ENCODE measurements at regions not wholly inside any gene's neighbourhood (a gene's known extent, or its start where the extent isn't known, plus 50 kb on each side); places are given as distances from the start of the nearest gene placed in this dataset.

GRCh38 chr13:103287659-103288058, 221.4 kb upstream of the SLC10A2 start (continued):
- TF ChIP-seq POU5F1 (IDR thresholded peaks at IDR 0.05; ENCODE audit: low read depth, low read length) = no peak
- no peak for TF ChIP-seq RNF2 (IDR thresholded peaks at IDR 0.05; ENCODE audit: borderline replicate concordance, low read depth, low read length, missing control alignments, poor library complexity, severe bottlenecking)
- TF ChIP-seq SP1 (IDR thresholded peaks at IDR 0.05; ENCODE audit: low read depth, low read length) = no peak
- no peak for TF ChIP-seq SIN3A (conservative IDR thresholded peaks at IDR 0.05 in 1 of 2, IDR thresholded peaks at IDR 0.05 in 1 of 2; ENCODE audit: low read depth in 1 of 2, low read length in 2 of 2)
- TF ChIP-seq CHD2 (IDR thresholded peaks at IDR 0.05; ENCODE audit: low read length) = no peak
